ENCODE measurements at regions not wholly inside any gene's neighbourhood (a gene's known extent, or its start where the extent isn't known, plus 50 kb on each side); places are given as distances from the start of the nearest gene placed in this dataset.
"Not testable (repeated sequence)": the region's sequence is repeated elsewhere in the genome, so short reads cannot be mapped to it uniquely, and the experiment has no call there.

GRCh38 chr3:150345021-150345538 is 63.0 kb upstream of the TSC22D2 start:
- no peak for TF ChIP-seq CTCF (IDR thresholded peaks at IDR 0.05)
- WGBS, 2 donors = 49 to 53% methylated on average over 10 of the region's 10 CpGs

GRCh38 chr3:150344079-150344759 is 63.9 kb upstream of the TSC22D2 start:
- Histone ChIP-seq H3K4me1 (no peaks in the 10 kb centered on the region), H3K9me3 (no peaks in the 10 kb centered on the region), H3K4me3 (no peak overlapping the region), H3K27ac (no peak overlapping the region), H3K36me3 (no peaks in the 10 kb centered on the region), H3K27me3 (no peaks in the 10 kb centered on the region)
- DNase-seq (no peak), FAIRE-seq (no peak), ATAC-seq (no peak)
- no peak for TF ChIP-seq CTCF (IDR thresholded peaks at IDR 0.05)
- intact Hi-C loops (cut with DNase I) = no loop called here
- WGBS, 2 donors = 76 to 86% methylated on average over 8 of the region's 8 CpGs

More at GRCh38 chr3:150345021-150345538, 63.0 kb upstream of the TSC22D2 start:
- FAIRE-seq (no peak), DNase-seq (peak in 2 of 6 donors; percentile 20 to 28), ATAC-seq (peak; percentile 35 to 68 (median 52))
- H3K27ac ChIP-seq = no peak overlapping the region
- no peaks in the 10 kb centered on the region for H3K36me3 ChIP-seq
- no peak overlapping the region for H3K4me3 ChIP-seq
- no peaks in the 10 kb centered on the region for H3K27me3 ChIP-seq
- intact Hi-C loops (cut with DNase I) = no loop called here
- H3K4me1 ChIP-seq = no peaks in the 10 kb centered on the region
- H3K9me3 ChIP-seq = no peaks in the 10 kb centered on the region

- TF ChIP-seq CTCF (IDR thresholded peaks at IDR 0.05) = no peak
- WGBS, 2 donors = 87 to 91% methylated on average over 2 of the region's 2 CpGs
- ATAC-seq (no peak), DNase-seq (no peak), FAIRE-seq (no peak)
- Histone ChIP-seq H3K4me3 (no peak overlapping the region), H3K27ac (no peak overlapping the region), H3K36me3 (no peaks in the 10 kb centered on the region), H3K4me1 (no peaks in the 10 kb centered on the region), H3K27me3 (no peaks in the 10 kb centered on the region), H3K9me3 (no peaks in the 10 kb centered on the region)
- intact Hi-C loops (cut with DNase I) = no loop called here
Observed at GRCh38 chr3:150342896-150343467, 65.1 kb upstream of the TSC22D2 start.

- DNase-seq (no peak), FAIRE-seq (no peak), ATAC-seq (no peak)
- 82 to 90% methylated on average over 3 of the region's 3 CpGs for WGBS, 2 donors
- no peak for TF ChIP-seq CTCF (IDR thresholded peaks at IDR 0.05)
- Histone ChIP-seq H3K36me3 (no peaks in the 10 kb centered on the region), H3K9me3 (no peaks in the 10 kb centered on the region), H3K27ac (no peak overlapping the region), H3K4me3 (no peak overlapping the region), H3K27me3 (no peaks in the 10 kb centered on the region), H3K4me1 (no peaks in the 10 kb centered on the region)
- intact Hi-C loops (cut with DNase I) = no loop called here
Observed at GRCh38 chr3:150341891-150342290, 66.2 kb upstream of the TSC22D2 start.

GRCh38 chr3:150336363-150336762 is 71.7 kb upstream of the TSC22D2 start:
- H3K27me3 ChIP-seq; H3K4me3 ChIP-seq; intact Hi-C loops (cut with DNase I); H3K27ac ChIP-seq; H3K4me1 ChIP-seq; FAIRE-seq; H3K9me3 ChIP-seq; H3K36me3 ChIP-seq; DNase-seq; ATAC-seq: not testable (repeated sequence)
- 89 to 90% methylated on average over 9 of the region's 9 CpGs for WGBS, 2 donors
